Activated naive CD8-positive, alpha-beta T cell treated with anti-CD3 and anti-CD28 coated beads for 36 hours (primary cell): ENCODE measurements at regions not wholly inside any gene's neighbourhood (a gene's known extent, or its start where the extent isn't known, plus 50 kb on each side); places are given as distances from the start of the nearest gene placed in this dataset.
"Not testable (repeated sequence)": the region's sequence is repeated elsewhere in the genome, so short reads cannot be mapped to it uniquely, and the experiment has no call there.

Source experiments
- DNase-seq: peaks from one replicate; pipeline ENCODE4 v3.0.0; 2021
- H3K27ac Mint-ChIP-seq: one replicate; pipeline ENCODE4 v1.8.0; 2022; ENCODE audit warnings: mild to moderate bottlenecking, moderate library complexity, mixed read lengths
- H3K27me3 Mint-ChIP-seq: one replicate; pipeline ENCODE4 v1.8.0; 2022; ENCODE audit warnings: mild to moderate bottlenecking, mixed read lengths
- H3K36me3 Mint-ChIP-seq: one replicate; pipeline ENCODE4 v1.8.0; 2021; ENCODE audit warnings: mild to moderate bottlenecking, mixed read lengths
- H3K4me1 Mint-ChIP-seq: one replicate; pipeline ENCODE4 v1.8.0; 2021; ENCODE audit warnings: mixed read lengths
- H3K4me3 Mint-ChIP-seq: one replicate; pipeline ENCODE4 v1.8.0; 2022; ENCODE audit warnings: mild to moderate bottlenecking, moderate library complexity, mixed read lengths
- H3K9me3 Mint-ChIP-seq: one replicate; pipeline ENCODE4 v1.8.0; 2022; ENCODE audit warnings: mixed read lengths

- H3K27me3 Mint-ChIP-seq: no peaks in the 10 kb centered on the region
- no peak overlapping the region for H3K4me3 Mint-ChIP-seq
- no peaks in the 10 kb centered on the region for H3K9me3 Mint-ChIP-seq
- no peak for DNase-seq
- H3K27ac Mint-ChIP-seq: no peak overlapping the region
- H3K4me1 Mint-ChIP-seq: no peaks in the 10 kb centered on the region
- no peaks in the 10 kb centered on the region for H3K36me3 Mint-ChIP-seq
Observed at GRCh38 chr6:68032217-68032616, 602.9 kb upstream of the ADGRB3 start.

- Mint-ChIP-seq H3K4me1 (no peaks in the 10 kb centered on the region), H3K27me3 (no peaks in the 10 kb centered on the region), H3K9me3 (no peaks in the 10 kb centered on the region), H3K27ac (no peak overlapping the region), H3K4me3 (no peak overlapping the region), H3K36me3 (no peaks in the 10 kb centered on the region)
- DNase-seq: no peak
Observed at GRCh38 chr6:68031054-68031453, 604.0 kb upstream of the ADGRB3 start.

- Mint-ChIP-seq H3K36me3 (no peaks in the 10 kb centered on the region), H3K27me3 (no peaks in the 10 kb centered on the region), H3K27ac (no peak overlapping the region), H3K4me3 (no peak overlapping the region), H3K9me3 (peaks cover 2% of the 10 kb centered on the region), H3K4me1 (no peaks in the 10 kb centered on the region)
- no peak for DNase-seq
Observed at GRCh38 chr6:68026483-68026882, 608.6 kb upstream of the ADGRB3 start.

GRCh38 chr6:68025764-68026163 lies 609.3 kb upstream of the ADGRB3 start:
- DNase-seq: no peak
- Mint-ChIP-seq H3K36me3 (no peaks in the 10 kb centered on the region), H3K27ac (no peak overlapping the region), H3K4me1 (no peaks in the 10 kb centered on the region), H3K9me3 (peaks cover 2% of the 10 kb centered on the region), H3K4me3 (no peak overlapping the region), H3K27me3 (no peaks in the 10 kb centered on the region)

- Mint-ChIP-seq H3K27ac (no peak overlapping the region), H3K27me3 (no peaks in the 10 kb centered on the region), H3K4me1 (no peaks in the 10 kb centered on the region), H3K36me3 (no peaks in the 10 kb centered on the region), H3K4me3 (no peak overlapping the region), H3K9me3 (peaks cover 2% of the 10 kb centered on the region)
- no peak for DNase-seq
Observed at GRCh38 chr6:68024570-68025269, 610.4 kb upstream of the ADGRB3 start.

GRCh38 chr6:68022968-68023367 lies 612.1 kb upstream of the ADGRB3 start:
- H3K4me1 Mint-ChIP-seq, H3K4me3 Mint-ChIP-seq, DNase-seq, H3K9me3 Mint-ChIP-seq, H3K27me3 Mint-ChIP-seq, H3K36me3 Mint-ChIP-seq, H3K27ac Mint-ChIP-seq: not testable (repeated sequence)

GRCh38 chr6:68013780-68014515 lies 621.1 kb upstream of the ADGRB3 start:
- H3K4me3 Mint-ChIP-seq: no peak overlapping the region
- no peaks in the 10 kb centered on the region for H3K27me3 Mint-ChIP-seq
- DNase-seq: no peak
- H3K36me3 Mint-ChIP-seq: no peaks in the 10 kb centered on the region
- H3K27ac Mint-ChIP-seq: no peak overlapping the region
- H3K4me1 Mint-ChIP-seq: no peaks in the 10 kb centered on the region
- H3K9me3 Mint-ChIP-seq: no peaks in the 10 kb centered on the region

GRCh38 chr6:68012822-68013221 lies 622.3 kb upstream of the ADGRB3 start:
- Mint-ChIP-seq H3K36me3 (no peaks in the 10 kb centered on the region), H3K4me3 (no peak overlapping the region), H3K4me1 (no peaks in the 10 kb centered on the region), H3K27ac (no peak overlapping the region), H3K9me3 (no peaks in the 10 kb centered on the region), H3K27me3 (no peaks in the 10 kb centered on the region)
- DNase-seq: no peak

- no peaks in the 10 kb centered on the region for H3K27me3 Mint-ChIP-seq
- H3K9me3 Mint-ChIP-seq: no peaks in the 10 kb centered on the region
Observed at GRCh38 chr6:68010936-68011335, 624.1 kb upstream of the ADGRB3 start.

GRCh38 chr6:68008445-68008844 lies 626.6 kb upstream of the ADGRB3 start:
- H3K4me3 Mint-ChIP-seq: no peak overlapping the region

More at GRCh38 chr6:68010936-68011335, 624.1 kb upstream of the ADGRB3 start:
- Mint-ChIP-seq H3K36me3 (no peaks in the 10 kb centered on the region), H3K27ac (no peak overlapping the region), H3K4me1 (no peaks in the 10 kb centered on the region), H3K4me3 (no peak overlapping the region)
- DNase-seq: no peak

GRCh38 chr6:68007717-68008116 lies 627.4 kb upstream of the ADGRB3 start:
- DNase-seq: no peak
- Mint-ChIP-seq H3K27ac (no peak overlapping the region), H3K4me3 (no peak overlapping the region), H3K4me1 (no peaks in the 10 kb centered on the region), H3K36me3 (no peaks in the 10 kb centered on the region), H3K9me3 (no peaks in the 10 kb centered on the region), H3K27me3 (no peaks in the 10 kb centered on the region)

More at GRCh38 chr6:68008445-68008844, 626.6 kb upstream of the ADGRB3 start:
- Mint-ChIP-seq H3K4me1 (no peaks in the 10 kb centered on the region), H3K36me3 (no peaks in the 10 kb centered on the region), H3K27me3 (no peaks in the 10 kb centered on the region), H3K9me3 (no peaks in the 10 kb centered on the region), H3K27ac (no peak overlapping the region)
- no peak for DNase-seq

- no peaks in the 10 kb centered on the region for H3K4me1 Mint-ChIP-seq
- no peaks in the 10 kb centered on the region for H3K36me3 Mint-ChIP-seq
- no peak overlapping the region for H3K27ac Mint-ChIP-seq
- DNase-seq: no peak
- H3K4me3 Mint-ChIP-seq: no peak overlapping the region
- H3K9me3 Mint-ChIP-seq: no peaks in the 10 kb centered on the region
- no peaks in the 10 kb centered on the region for H3K27me3 Mint-ChIP-seq
Observed at GRCh38 chr6:67986694-67987232, 648.3 kb upstream of the ADGRB3 start.

GRCh38 chr6:67976486-67976885 lies 658.6 kb upstream of the ADGRB3 start:
- Mint-ChIP-seq H3K27me3 (no peaks in the 10 kb centered on the region), H3K4me1 (no peaks in the 10 kb centered on the region), H3K27ac (no peak overlapping the region), H3K4me3 (no peak overlapping the region), H3K9me3 (no peaks in the 10 kb centered on the region), H3K36me3 (no peaks in the 10 kb centered on the region)
- DNase-seq: no peak

- no peak overlapping the region for H3K27ac Mint-ChIP-seq
- no peaks in the 10 kb centered on the region for H3K27me3 Mint-ChIP-seq
- H3K4me1 Mint-ChIP-seq: no peaks in the 10 kb centered on the region
- H3K36me3 Mint-ChIP-seq: no peaks in the 10 kb centered on the region
- H3K4me3 Mint-ChIP-seq: no peak overlapping the region
- H3K9me3 Mint-ChIP-seq: no peaks in the 10 kb centered on the region
- DNase-seq: no peak
Observed at GRCh38 chr6:67974931-67975330, 660.2 kb upstream of the ADGRB3 start.

GRCh38 chr6:67971812-67972211 lies 663.3 kb upstream of the ADGRB3 start:
- no peak for DNase-seq
- Mint-ChIP-seq H3K9me3 (no peaks in the 10 kb centered on the region), H3K27ac (no peak overlapping the region), H3K4me3 (no peak overlapping the region), H3K4me1 (no peaks in the 10 kb centered on the region), H3K27me3 (no peaks in the 10 kb centered on the region), H3K36me3 (no peaks in the 10 kb centered on the region)

- Mint-ChIP-seq H3K4me1 (no peaks in the 10 kb centered on the region), H3K9me3 (no peaks in the 10 kb centered on the region), H3K4me3 (no peak overlapping the region), H3K27ac (no peak overlapping the region), H3K27me3 (no peaks in the 10 kb centered on the region), H3K36me3 (no peaks in the 10 kb centered on the region)
- no peak for DNase-seq
Observed at GRCh38 chr6:67966830-67967229, 668.3 kb upstream of the ADGRB3 start.
